ENCODE measurements at regions not wholly inside any gene's neighbourhood (a gene's known extent, or its start where the extent isn't known, plus 50 kb on each side); places are given as distances from the start of the nearest gene placed in this dataset.
"Not testable (repeated sequence)": the region's sequence is repeated elsewhere in the genome, so short reads cannot be mapped to it uniquely, and the experiment has no call there.

DNA sequence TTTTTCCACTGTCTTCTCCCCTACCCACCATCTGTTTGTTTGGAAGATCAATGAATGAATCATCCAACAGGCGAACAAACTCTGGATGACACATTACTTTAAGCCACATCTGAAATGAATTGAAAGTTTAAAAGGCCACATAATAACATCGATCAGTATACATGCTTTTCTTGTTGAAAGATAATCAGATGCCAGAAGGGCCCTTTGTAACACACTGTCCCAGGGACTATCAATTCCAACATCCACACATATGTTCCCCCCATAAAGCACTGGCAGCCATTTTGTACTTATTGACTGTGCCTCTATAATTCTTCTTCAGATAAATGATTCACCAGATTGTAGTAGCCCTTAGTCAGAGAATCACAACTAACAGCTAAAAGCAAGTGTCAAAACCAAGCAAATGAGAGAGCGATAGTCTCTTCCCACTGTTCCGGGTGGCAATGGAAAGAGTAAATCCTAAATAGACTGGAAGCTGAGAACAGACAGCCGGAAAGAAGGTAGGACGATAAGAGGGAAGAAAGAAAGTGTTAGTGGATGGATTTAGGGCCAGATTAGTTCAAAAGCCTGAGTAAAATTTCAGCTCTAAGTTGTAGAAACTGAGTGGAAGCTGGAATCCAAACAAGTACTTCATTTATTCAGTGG is 184.9 kb upstream of the TENT5A start:
- Histone ChIP-seq H3K27ac (no peak overlapping the region), H3K27me3 (no peaks in the 10 kb centered on the region), H3K4me2 (no peak overlapping the region), H3K4me1 (no peaks in the 10 kb centered on the region), H3K36me3 (no peaks in the 10 kb centered on the region), H3K4me3 (no peak overlapping the region), H3K9ac (no peak overlapping the region), H3K9me3 (replicated peaks in 1 of 11) (no peaks in the 10 kb centered on the region), H4K20me1 (no peaks in the 10 kb centered on the region)
- TF ChIP-seq Cebpa-rat (IDR thresholded peaks at IDR 0.05) = no peak

- Histone ChIP-seq H4K20me1 (no peaks in the 10 kb centered on the region), H3K27me3 (no peaks in the 10 kb centered on the region), H3K36me3 (no peaks in the 10 kb centered on the region), H3K9ac (no peak overlapping the region), H3K4me3 (no peak overlapping the region), H3K9me3 (replicated peaks in 1 of 11) (no peaks in the 10 kb centered on the region), H3K4me1 (no peaks in the 10 kb centered on the region), H3K4me2 (no peak overlapping the region), H3K27ac (no peak overlapping the region)
- no peak for TF ChIP-seq Cebpa-rat (IDR thresholded peaks at IDR 0.05)
Observed at GRCh38 chr6:81934936-81935335, 182.5 kb upstream of the TENT5A start.

DNA sequence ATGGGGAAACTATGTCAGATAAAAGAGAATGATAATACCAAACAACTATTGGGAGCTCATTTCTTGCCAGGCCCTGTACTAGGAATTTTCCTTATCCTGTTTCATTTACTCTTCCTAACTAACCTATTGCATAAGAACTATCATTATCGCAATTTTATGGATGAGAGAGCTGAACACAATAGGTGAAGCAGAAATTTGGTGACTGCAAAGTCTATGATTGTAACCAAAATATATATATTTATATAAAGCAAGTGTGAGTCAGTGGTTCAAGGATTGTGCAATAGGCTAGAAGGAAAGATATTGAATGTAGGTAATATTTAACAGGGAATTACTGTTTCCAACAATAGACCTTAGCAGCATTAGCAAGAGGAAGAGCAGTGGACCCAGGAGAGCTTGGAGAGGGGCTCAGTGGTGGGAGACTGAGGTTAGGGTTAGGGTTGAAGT is 181.1 kb upstream of the TENT5A start:
- H3K4me2 ChIP-seq = no peak overlapping the region
- no peak overlapping the region for H3K9ac ChIP-seq
- no peaks in the 10 kb centered on the region for H3K9me3 ChIP-seq (replicated peaks in 1 of 11)
- no peaks in the 10 kb centered on the region for H4K20me1 ChIP-seq
- TF ChIP-seq Cebpa-rat (IDR thresholded peaks at IDR 0.05) = no peak
- H3K27ac ChIP-seq = no peak overlapping the region
- H3K36me3 ChIP-seq = no peaks in the 10 kb centered on the region
- H3K27me3 ChIP-seq = no peaks in the 10 kb centered on the region
- H3K4me1 ChIP-seq = no peaks in the 10 kb centered on the region
- no peak overlapping the region for H3K4me3 ChIP-seq

GRCh38 chr6:81933089-81933488 is 180.6 kb upstream of the TENT5A start:
- no peaks in the 10 kb centered on the region for H3K9me3 ChIP-seq (replicated peaks in 1 of 11)
- no peak overlapping the region for H3K27ac ChIP-seq
- no peaks in the 10 kb centered on the region for H3K27me3 ChIP-seq
- no peak for TF ChIP-seq Cebpa-rat (IDR thresholded peaks at IDR 0.05)
- no peaks in the 10 kb centered on the region for H3K4me1 ChIP-seq
- no peaks in the 10 kb centered on the region for H4K20me1 ChIP-seq
- no peak overlapping the region for H3K9ac ChIP-seq
- H3K36me3 ChIP-seq = no peaks in the 10 kb centered on the region
- H3K4me2 ChIP-seq = no peak overlapping the region
- no peak overlapping the region for H3K4me3 ChIP-seq

- not testable (repeated sequence) for H3K9me3 ChIP-seq (replicated peaks in 1 of 11); H3K27me3 ChIP-seq; H3K36me3 ChIP-seq; H3K27ac ChIP-seq; H3K4me3 ChIP-seq; H3K4me1 ChIP-seq; H4K20me1 ChIP-seq; H3K4me2 ChIP-seq; H3K9ac ChIP-seq
Observed at GRCh38 chr6:81932448-81932847, 180.0 kb upstream of the TENT5A start.

- Histone ChIP-seq H3K27ac (no peak overlapping the region), H3K36me3 (no peaks in the 10 kb centered on the region), H4K20me1 (no peaks in the 10 kb centered on the region), H3K4me2 (no peak overlapping the region), H3K9me3 (replicated peaks in 1 of 11) (no peaks in the 10 kb centered on the region), H3K27me3 (no peaks in the 10 kb centered on the region), H3K4me1 (no peaks in the 10 kb centered on the region), H3K4me3 (no peak overlapping the region), H3K9ac (no peak overlapping the region)
- no peak for TF ChIP-seq Cebpa-rat (IDR thresholded peaks at IDR 0.05)
Observed at GRCh38 chr6:81929828-81930227, 177.3 kb upstream of the TENT5A start.

- H3K4me2 ChIP-seq = no peak overlapping the region
Observed at GRCh38 chr6:81925201-81925600, 172.7 kb upstream of the TENT5A start.

DNA sequence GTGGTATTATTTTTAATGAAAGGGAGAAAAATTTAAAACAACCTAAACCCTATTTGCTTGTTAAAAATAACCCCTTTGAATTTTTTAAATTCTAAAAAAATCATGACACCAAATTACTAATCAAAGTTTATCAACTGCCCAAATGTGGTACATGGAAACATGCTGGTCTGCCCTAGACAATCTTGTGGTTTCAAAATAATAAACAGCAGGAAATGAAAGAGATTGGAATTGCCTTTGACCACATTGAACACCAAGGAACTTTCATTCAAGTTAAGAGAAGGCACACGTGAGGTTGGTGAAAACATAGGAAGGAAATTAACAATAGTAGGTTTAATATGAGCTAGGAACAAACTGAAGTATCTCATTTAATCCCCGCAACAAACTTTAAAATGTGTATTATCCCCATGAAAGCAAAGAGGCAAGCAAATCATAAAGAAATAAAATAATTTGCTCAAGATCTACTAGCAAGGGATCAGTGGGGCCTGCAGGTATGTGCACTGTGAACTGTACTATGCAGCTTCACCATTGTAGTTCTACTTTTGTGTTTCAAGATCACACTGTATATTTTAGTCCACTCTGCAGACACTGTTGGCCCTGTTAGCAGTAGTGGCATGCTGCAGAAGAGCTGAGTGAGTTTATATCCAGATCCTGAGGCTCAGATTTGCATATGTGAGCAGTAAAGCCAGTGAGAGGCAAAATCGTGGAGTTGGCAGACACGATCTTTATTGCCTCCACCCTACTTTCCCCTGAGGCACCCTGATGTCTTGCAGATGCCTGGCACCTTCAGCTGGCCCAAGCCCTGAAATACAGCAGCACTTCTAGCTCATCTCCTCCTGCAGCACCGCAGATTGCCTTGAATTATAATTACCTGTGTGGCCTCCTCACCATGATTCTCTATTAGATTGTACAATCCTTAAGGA is 157.8 kb upstream of the TENT5A start:
- no peaks in the 10 kb centered on the region for H3K4me1 ChIP-seq
- no peak overlapping the region for H3K4me2 ChIP-seq
- H3K27me3 ChIP-seq = no peaks in the 10 kb centered on the region
- TF ChIP-seq Cebpa-rat (IDR thresholded peaks at IDR 0.05) = no peak
- no peaks in the 10 kb centered on the region for H4K20me1 ChIP-seq
- H3K4me3 ChIP-seq = no peak overlapping the region
- no peak overlapping the region for H3K9ac ChIP-seq
- no peak overlapping the region for H3K27ac ChIP-seq
- H3K36me3 ChIP-seq = no peaks in the 10 kb centered on the region
- no peaks in the 10 kb centered on the region for H3K9me3 ChIP-seq (replicated peaks in 1 of 11)

More at GRCh38 chr6:81925201-81925600, 172.7 kb upstream of the TENT5A start:
- Histone ChIP-seq H3K27ac (no peak overlapping the region), H3K4me1 (no peaks in the 10 kb centered on the region), H3K9me3 (replicated peaks in 1 of 11) (no peaks in the 10 kb centered on the region), H3K36me3 (no peaks in the 10 kb centered on the region), H4K20me1 (no peaks in the 10 kb centered on the region), H3K9ac (no peak overlapping the region), H3K4me3 (no peak overlapping the region), H3K27me3 (no peaks in the 10 kb centered on the region)
- no peak for TF ChIP-seq Cebpa-rat (IDR thresholded peaks at IDR 0.05)

GRCh38 chr6:81909162-81909561 is 156.7 kb upstream of the TENT5A start:
- no peak for TF ChIP-seq Cebpa-rat (IDR thresholded peaks at IDR 0.05)
- Histone ChIP-seq H3K9ac (no peak overlapping the region), H3K27ac (no peak overlapping the region)

DNA sequence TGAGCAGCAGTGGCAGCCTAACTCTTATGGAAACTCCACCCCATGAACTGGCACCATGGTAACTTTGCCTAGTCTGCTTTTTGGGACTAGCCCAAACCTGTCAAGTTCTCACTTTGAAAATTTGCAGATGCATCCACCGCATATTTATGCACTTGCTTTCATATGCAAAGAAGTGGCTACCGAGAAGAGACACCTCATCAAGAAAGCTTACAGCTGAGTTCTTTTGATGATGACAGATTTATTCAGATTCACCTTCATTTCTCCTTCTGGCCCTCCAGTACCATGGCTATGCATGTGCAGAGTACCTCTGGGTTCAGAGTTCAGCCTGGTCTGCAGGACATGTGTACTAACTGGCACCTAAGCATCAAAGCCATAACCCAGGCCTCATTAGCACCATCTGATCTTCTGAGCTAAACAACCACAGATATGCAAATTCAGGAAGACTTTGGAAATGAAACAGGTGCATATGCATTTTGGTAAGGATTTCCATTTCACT is 154.3 kb upstream of the TENT5A start:
- Histone ChIP-seq H4K20me1 (no peaks in the 10 kb centered on the region), H3K9ac (no peak overlapping the region), H3K27me3 (no peaks in the 10 kb centered on the region), H3K4me3 (no peak overlapping the region), H3K4me2 (no peak overlapping the region), H3K36me3 (no peaks in the 10 kb centered on the region), H3K4me1 (no peaks in the 10 kb centered on the region), H3K27ac (no peak overlapping the region), H3K9me3 (replicated peaks in 1 of 11) (no peaks in the 10 kb centered on the region)
- no peak for TF ChIP-seq Cebpa-rat (IDR thresholded peaks at IDR 0.05)

More at GRCh38 chr6:81909162-81909561, 156.7 kb upstream of the TENT5A start:
- Histone ChIP-seq H3K4me2 (no peak overlapping the region), H3K9me3 (replicated peaks in 1 of 11) (no peaks in the 10 kb centered on the region), H3K4me1 (no peaks in the 10 kb centered on the region), H4K20me1 (no peaks in the 10 kb centered on the region), H3K4me3 (no peak overlapping the region), H3K36me3 (no peaks in the 10 kb centered on the region), H3K27me3 (no peaks in the 10 kb centered on the region)

Data from BLaER1 treated with 17β-estradiol and CSF1 and Interleukin-3, amounts not matched to agents 10 nM and 100 nM (cell line).